GM12874 (cell line): ENCODE measurements at regions not wholly inside any gene's neighbourhood (a gene's known extent, or its start where the extent isn't known, plus 50 kb on each side); places are given as distances from the start of the nearest gene placed in this dataset.

Experiments
- CTCF ChIP-seq: IDR thresholded peaks from 2 replicates; pipeline ENCODE4 v1.5.1; 2011; ENCODE audit warnings: low read depth, mild to moderate bottlenecking, control low read depth, low read length, moderate library complexity; ENCODE audit not compliant: insufficient read depth

GRCh38 chr5:120790339-120790738 lies 326.2 kb downstream of the PRR16 start:
- no peak for TF ChIP-seq CTCF

GRCh38 chr5:120792477-120792876 lies 328.4 kb downstream of the PRR16 start:
- TF ChIP-seq CTCF = no peak

- TF ChIP-seq CTCF = no peak
These were observed 330.0 kb downstream of the PRR16 start for GRCh38 chr5:120794121-120794520.

- no peak for TF ChIP-seq CTCF
These were observed 339.2 kb downstream of the PRR16 start for GRCh38 chr5:120803282-120803681.

GRCh38 chr5:120805131-120805530 lies 341.0 kb downstream of the PRR16 start:
- TF ChIP-seq CTCF = no peak

GRCh38 chr5:120806202-120806601 lies 342.1 kb downstream of the PRR16 start:
- TF ChIP-seq CTCF = no peak

GRCh38 chr5:120808135-120808534 lies 344.0 kb downstream of the PRR16 start:
- no peak for TF ChIP-seq CTCF

GRCh38 chr5:120808606-120809005 lies 344.5 kb downstream of the PRR16 start:
- TF ChIP-seq CTCF = no peak
